ENCODE measurements at regions not wholly inside any gene's neighbourhood (a gene's known extent, or its start where the extent isn't known, plus 50 kb on each side); places are given as distances from the start of the nearest gene placed in this dataset.
A peak's percentile ranks its signal among the peaks of the same experiment; 100 is the strongest.

GRCh38 chr11:11789735-11790369 lies 51.9 kb upstream of the USP47 start:
- peak; percentile 28 for DNase-seq (ENCODE audit: low spot score)

DNA sequence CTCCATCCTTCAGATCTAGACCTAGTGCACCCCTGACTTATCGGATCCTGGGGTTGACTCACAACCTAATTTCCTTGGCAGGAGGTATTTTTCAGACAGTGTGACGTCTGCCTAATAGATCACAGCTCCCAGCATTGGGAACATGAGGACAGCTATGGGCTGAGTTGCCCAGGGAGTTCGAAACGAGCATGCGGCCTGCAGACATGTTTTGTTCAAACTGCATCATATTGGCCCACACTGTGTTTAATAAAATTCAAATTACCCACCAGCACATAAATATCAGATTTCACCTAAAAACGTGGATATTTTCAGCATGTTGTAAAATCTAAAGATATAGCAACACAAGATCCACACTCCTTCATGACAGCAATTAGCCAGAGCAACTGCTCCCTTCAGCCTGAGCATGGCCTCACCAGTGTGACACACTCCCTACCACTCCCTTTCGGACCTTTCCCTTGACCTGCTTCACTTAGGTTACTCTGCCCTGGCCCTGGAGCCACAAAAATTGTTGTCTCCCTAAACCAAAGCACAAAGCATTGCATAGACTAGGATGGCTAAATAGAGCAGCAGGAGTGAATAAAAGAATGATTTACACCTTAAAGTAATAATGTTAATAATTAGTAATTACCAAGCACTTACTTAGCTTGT lies 53.6 kb upstream of the USP47 start:
- DNase-seq (ENCODE audit: low spot score), result no peak

- DNase-seq (ENCODE audit: low spot score), result peak; percentile 79
These were observed 54.3 kb upstream of the USP47 start for GRCh38 chr11:11787305-11788062.

DNA sequence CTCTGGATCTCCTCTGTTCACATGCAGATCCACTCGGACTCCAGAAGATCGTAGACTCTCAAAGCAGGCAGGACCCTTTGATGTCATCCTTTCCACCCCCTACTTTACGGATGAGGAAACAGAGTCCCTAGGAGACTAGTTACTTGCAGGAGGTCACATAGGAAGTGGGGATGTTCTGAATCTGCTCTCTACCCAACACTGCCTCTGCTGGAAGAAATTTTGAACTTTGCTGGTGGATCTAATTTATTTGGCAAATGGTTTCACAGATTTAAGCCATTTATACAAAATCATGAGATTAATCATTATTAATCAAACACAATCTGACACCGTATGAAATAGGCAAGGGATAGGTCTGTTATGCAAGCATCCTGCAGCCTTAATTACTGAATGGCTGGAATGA lies 55.0 kb upstream of the USP47 start:
- peak; percentile 41 for DNase-seq (ENCODE audit: low spot score)

GRCh38 chr11:11786234-11786633 lies 55.5 kb upstream of the USP47 start:
- no peak for DNase-seq (ENCODE audit: low spot score)

- no peak for DNase-seq (ENCODE audit: low spot score)
These were observed 59.2 kb upstream of the USP47 start for GRCh38 chr11:11782532-11783110.

DNA sequence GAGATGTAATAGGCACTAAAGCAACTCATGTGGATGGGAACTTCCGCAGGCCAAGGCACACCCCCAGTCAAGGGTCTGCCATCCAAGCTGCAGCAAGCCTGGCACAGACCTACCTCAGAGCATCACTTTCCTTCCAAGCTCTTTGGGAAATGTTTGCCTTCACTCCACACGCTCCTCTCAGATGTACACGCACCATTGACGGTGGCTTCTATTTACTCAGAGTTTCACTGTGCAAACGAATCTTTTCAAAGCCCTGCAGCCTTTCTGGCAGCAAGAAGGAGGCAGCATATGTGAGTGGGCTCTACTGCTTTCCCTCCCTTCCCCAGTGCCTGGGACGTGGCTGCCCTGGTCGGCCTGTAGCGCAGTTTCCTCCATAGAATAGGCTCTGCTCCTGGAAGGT lies 60.9 kb upstream of the USP47 start:
- no peak for DNase-seq (ENCODE audit: low spot score)

DNA sequence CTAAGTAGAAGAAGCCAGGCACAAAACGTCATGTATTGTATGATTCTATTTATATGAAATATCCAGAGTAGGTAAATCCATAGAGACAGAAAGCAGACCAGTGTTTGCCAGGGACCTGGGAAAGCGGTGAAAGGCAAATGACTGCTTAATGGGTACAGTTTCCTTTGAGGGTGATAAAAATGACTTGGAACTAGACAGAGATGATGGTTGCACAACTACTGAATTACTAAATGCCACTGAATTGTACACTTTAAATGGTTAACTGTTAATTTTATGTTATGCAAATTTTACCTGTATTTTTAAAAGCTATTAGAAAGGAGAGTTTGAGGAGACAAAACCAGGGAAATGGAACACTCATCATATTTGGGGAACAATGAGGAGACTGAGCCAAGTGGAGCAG lies 61.8 kb upstream of the USP47 start:
- DNase-seq (ENCODE audit: low spot score), result no peak

- no peak for DNase-seq (ENCODE audit: low spot score)
These were observed 63.9 kb upstream of the USP47 start for GRCh38 chr11:11777897-11778296.

DNA sequence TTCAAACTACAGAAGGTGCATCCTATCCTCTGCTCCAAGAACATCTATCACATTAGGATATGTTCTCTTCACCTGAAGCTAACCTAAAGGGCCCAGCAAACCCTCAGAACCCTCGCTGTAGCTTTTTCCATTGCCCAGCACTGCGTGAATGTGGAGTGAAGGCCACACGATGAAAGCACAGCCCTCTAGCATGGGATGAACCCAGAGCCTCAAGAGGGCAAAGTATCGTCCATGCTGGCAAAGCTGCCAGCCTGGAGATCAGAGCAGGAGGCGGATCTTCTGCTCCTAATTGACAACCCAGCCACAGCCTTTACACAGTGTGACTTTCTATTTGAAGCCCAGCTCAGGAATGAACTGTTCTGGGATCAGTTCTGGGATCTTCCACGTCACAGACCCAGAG lies 65.1 kb upstream of the USP47 start:
- no peak for DNase-seq (ENCODE audit: low spot score)

- DNase-seq (ENCODE audit: low spot score), result no peak
These were observed 66.8 kb upstream of the USP47 start for GRCh38 chr11:11774928-11775327.

DNA sequence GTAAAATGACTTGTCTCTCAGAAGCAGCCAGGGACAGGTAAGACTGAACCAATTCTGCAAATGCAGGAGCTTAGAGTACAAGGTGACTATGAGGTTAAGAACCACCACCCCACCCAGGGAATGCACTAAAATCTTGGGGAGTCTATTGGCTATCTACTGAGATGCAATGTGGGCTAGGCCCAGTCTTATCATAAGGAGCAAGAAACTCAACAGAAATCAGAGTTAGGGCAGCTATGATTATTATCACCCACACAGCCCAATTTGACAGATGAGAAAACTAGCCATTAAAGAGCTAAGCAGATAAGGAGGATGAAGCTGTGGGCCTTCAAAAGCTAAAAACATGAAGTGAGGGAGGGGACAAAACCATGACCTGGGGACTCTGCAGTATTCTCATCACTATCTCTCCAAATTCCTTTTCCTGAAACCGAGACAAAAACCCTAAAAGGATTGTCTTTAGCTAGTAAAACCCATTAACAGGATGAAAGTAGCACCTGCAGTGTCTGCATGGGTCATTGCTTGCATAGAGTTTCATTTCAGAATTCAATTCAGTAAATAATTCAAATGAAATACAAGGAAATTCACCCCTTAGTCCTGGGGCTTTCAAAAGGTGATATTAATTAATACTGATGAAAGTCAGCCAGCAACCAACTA lies 68.8 kb upstream of the USP47 start:
- DNase-seq (ENCODE audit: low spot score), result no peak

GRCh38 chr11:11770921-11771486 lies 70.8 kb upstream of the USP47 start:
- DNase-seq (ENCODE audit: low spot score), result no peak

- DNase-seq (ENCODE audit: low spot score), result no peak
These were observed 71.5 kb upstream of the USP47 start for GRCh38 chr11:11770296-11770695.

DNA sequence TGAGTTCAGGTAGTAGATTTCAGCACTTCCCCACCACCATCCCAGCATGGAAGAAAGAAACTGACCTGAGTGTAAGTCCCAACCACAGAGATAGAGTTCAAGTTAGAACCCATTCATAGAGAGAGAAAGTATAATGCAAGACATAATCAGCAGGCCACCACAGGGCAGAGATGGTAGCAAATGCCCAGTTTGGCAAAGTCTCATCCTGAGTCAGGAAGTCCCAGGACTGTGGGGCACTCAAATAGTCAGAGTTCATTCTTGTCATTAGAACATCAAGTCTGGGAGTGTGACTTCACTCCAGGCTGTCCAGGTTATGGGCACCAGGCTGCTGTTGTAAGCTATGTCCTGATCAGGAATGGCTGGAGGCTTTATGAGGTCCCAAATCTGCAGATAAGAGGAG lies 72.0 kb upstream of the USP47 start:
- DNase-seq (ENCODE audit: low spot score), result no peak

- no peak for DNase-seq (ENCODE audit: low spot score)
These were observed 72.4 kb upstream of the USP47 start for GRCh38 chr11:11769362-11769761.

DNA sequence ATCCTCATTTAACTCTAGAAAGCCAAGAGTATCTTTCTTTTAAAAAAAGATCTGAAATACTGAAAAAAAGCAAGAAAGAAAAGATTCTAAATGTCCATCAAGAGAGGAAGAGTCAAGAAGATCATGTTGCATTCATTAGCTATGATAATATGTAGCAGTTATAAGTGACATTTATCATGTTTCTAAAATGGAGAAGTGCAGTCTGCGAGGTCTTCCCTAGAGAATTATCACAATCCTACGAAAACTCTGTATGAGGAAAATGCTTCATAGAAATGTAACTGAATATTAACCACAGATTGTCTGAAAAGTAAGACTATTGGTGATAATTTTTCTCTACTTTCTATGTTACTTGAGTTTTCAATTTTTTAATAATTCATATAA lies 77.4 kb upstream of the USP47 start:
- no peak for DNase-seq (ENCODE audit: low spot score)

- no peak for DNase-seq (ENCODE audit: low spot score)
These were observed 77.9 kb upstream of the USP47 start for GRCh38 chr11:11763796-11764422.

DNA sequence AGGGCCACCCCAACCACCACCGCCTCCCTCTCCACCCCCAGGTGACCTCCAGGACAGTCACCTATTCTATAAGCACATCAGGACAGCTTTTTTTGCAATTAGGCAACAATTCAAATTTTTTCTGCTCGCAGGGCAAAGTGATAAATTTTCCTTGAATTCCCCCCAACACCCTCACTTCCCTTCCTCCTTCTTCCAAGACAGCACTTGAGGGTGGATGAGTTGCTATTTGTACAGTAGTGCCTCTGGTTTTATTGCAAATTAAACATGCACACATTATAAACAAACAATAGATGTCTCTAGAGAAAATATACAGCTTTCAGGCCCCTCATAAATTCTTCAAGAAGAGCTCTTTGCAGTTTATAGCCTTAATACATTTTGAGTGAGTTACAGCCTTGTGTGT lies 80.9 kb upstream of the USP47 start:
- no peak for DNase-seq (ENCODE audit: low spot score)

- no peak for DNase-seq (ENCODE audit: low spot score)
These were observed 83.1 kb upstream of the USP47 start for GRCh38 chr11:11758603-11759196.

GRCh38 chr11:11757909-11758308 lies 83.9 kb upstream of the USP47 start:
- DNase-seq (ENCODE audit: low spot score), result peak; percentile 7
